Activated CD8-positive, alpha-beta memory T cell treated with anti-CD3 and anti-CD28 coated beads for 24 hours (primary cell): ENCODE measurements at regions not wholly inside any gene's neighbourhood (a gene's known extent, or its start where the extent isn't known, plus 50 kb on each side); places are given as distances from the start of the nearest gene placed in this dataset.

Source experiments
- DNase-seq: peaks from one replicate; pipeline ENCODE4 v3.0.0-alpha.2; 2020

- no peak for DNase-seq
Measured at GRCh38 chr2:134152045-134153010, 101.5 kb upstream of the MGAT5 start.

- no peak for DNase-seq
Measured at GRCh38 chr2:134153294-134153880, 100.5 kb upstream of the MGAT5 start.

DNA sequence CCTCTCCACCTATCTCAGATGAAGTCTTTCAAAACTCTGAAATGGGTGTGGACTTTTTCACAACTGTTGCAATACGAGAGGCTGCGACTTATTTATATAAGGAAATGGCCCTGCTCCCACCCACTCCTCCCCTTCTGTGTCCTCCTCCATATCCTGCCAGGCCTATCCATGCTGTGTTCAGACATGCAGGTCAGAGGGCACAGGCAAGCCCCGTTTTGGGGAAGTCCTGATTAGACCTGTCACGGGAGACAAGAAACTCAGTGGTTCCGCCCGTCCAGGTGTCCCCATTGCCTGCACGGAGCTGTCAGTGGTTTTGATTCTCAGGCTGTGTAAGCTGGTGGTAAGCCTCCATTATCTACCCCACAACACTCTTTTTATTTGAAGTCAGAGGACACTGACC, 99.6 kb upstream of the MGAT5 start:
- no peak for DNase-seq

- DNase-seq, result no peak
Measured at GRCh38 chr2:134155134-134155533, 98.7 kb upstream of the MGAT5 start.

- DNase-seq, result no peak
Measured at GRCh38 chr2:134158295-134158694, 95.6 kb upstream of the MGAT5 start.

GRCh38 chr2:134161170-134161547, 92.7 kb upstream of the MGAT5 start:
- no peak for DNase-seq

DNA sequence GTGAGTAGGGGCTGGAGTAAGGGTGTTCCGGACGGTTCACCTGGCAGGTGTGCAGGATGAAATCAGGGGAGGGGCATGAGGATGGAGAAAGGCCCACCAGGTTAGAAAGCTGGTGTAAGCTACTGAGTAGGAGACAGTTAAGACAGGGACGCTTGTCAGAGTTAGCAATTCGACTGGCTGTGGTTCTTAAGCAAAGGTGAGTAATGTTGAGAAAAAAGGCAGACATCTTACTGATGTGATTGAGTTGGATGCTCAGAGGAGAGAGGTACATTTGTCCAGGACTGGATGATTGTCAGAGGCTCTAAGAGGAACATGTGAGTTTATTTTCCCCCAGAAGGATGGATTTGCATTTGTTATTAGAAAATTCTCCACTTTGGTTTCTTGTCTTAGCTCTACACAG, 90.5 kb upstream of the MGAT5 start:
- DNase-seq, result no peak

- no peak for DNase-seq
Measured at GRCh38 chr2:134164306-134164705, 89.6 kb upstream of the MGAT5 start.

GRCh38 chr2:134167015-134167414, 86.9 kb upstream of the MGAT5 start:
- no peak for DNase-seq

DNA sequence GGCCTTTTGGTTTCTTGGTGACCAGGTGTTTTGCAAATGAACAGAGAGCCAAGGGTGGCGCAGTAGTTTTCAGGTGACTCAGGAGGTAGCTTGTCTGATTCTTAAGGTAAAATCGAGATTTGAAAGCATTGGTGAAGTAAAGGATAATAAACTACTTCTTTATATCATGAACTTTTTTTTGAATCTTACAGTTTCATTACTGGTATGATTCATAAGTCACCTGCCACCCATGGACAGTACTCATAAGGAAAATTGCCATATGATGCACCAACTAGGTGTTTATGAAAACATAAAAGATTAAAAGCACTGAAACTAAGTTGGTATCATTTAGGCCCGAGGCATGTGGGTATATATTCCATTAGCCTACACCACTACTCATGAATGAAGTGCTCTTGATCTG, 84.1 kb upstream of the MGAT5 start:
- DNase-seq, result no peak

DNA sequence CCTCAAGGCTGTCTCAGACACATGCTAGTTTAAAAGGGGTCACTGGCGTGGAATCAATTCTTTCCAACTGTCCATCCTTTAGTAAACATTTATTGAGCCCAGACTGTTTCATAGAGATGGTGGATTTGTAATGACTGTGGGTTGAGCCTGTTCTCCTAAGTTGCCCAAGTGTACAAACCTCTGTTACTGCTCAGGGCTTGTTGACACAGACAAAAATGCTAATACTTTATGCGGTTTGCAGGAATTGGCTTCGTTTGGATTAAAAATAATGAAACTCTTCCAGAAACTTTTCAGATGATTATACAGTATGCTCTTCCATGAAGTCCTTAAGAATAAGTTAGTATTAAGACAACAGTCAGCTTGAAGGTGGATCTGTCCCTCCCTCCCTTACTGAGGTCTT, 83.6 kb upstream of the MGAT5 start:
- DNase-seq, result no peak

- DNase-seq, result no peak
Measured at GRCh38 chr2:134170700-134171099, 83.2 kb upstream of the MGAT5 start.

GRCh38 chr2:134173338-134174016, 80.4 kb upstream of the MGAT5 start:
- no peak for DNase-seq

DNA sequence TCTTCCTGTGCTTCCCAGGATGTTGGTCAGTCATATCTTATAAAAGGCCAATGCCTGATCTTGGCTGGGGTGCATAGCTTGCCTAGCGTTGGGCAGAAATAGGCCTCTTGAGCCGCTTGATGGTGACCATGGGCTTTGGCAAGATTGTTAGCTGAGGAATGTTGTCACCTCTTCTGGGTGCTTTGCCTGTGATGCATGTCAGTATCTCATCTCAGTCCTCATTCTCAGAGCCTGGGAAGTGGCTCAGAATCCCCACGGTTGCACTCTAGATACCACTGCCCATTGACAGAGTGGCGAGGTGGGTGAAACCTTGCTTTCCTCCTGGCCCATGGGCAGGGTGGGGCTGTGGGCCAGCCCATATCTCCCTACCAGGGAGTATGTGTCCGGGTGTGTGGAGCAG, 79.2 kb upstream of the MGAT5 start:
- DNase-seq, result no peak

DNA sequence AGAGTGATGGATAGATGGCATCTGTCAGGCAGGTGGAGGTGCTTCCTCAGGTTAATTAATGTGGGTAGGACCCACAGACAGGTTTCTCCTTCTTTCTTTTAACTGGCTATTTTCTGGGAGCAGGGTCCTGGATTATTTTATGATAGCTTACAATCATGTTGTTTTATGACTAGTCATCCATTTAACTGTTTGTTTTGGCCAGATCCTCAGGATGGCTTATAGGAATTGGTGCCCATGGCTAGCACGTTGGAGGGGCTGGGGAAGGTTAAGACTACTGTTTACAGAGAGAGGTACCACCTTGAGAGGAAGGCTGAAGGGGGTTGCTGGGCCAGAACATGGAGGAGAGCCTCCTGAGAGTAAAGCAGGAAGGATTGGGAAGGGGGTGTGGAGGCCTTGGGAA, 78.0 kb upstream of the MGAT5 start:
- DNase-seq, result no peak

DNA sequence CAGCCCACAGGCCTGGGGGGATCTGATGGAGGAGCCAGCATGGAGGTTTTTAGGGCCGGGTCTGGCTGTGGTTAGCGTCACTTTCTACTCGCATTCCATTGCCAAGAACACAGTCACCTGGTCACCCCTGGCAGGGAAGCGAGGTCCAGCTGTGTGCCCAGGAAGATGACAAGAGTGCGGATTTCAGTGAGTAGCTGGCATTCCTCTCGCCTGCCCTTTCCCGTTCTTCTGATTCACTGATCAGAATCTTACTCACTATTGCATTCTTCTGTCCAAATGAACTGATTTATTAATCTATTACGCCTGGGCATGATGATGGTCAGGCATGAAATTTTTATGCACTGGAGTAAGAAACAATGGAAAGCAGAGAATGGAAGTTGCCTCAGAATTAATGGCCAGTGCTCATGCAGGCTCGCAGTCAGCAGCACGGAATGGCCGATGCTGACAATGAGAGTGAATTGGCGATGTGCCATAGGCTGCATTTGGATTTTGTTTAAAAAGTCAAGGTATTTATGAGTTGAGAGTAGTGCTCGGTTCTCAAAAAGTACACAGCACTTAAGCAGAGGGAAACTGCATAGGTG, 76.4 kb upstream of the MGAT5 start:
- DNase-seq, result no peak

- DNase-seq, result no peak
Measured at GRCh38 chr2:134178138-134178877, 75.6 kb upstream of the MGAT5 start.

GRCh38 chr2:134181219-134181618, 72.7 kb upstream of the MGAT5 start:
- no peak for DNase-seq

- DNase-seq, result no peak
Measured at GRCh38 chr2:134183679-134184078, 70.2 kb upstream of the MGAT5 start.

DNA sequence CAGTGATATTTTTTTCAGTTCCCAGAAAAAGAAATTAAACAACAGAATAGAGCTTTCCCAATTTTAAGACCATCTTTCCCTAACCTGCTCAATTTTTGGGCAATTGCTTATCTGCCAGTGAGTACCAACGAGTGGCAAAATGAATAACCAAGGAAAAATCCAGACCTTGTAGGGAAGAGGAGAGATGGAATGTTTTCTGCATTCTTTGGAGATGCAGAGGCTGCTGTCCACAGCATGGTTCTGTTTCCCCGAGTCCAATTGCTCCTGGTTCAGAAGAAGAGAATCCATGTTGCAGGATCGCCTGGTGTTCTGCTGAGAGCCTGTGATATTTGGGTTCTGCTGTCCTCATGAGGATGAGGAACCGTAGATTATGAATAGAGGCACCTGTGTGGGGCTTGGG, 68.2 kb upstream of the MGAT5 start:
- DNase-seq, result no peak

DNA sequence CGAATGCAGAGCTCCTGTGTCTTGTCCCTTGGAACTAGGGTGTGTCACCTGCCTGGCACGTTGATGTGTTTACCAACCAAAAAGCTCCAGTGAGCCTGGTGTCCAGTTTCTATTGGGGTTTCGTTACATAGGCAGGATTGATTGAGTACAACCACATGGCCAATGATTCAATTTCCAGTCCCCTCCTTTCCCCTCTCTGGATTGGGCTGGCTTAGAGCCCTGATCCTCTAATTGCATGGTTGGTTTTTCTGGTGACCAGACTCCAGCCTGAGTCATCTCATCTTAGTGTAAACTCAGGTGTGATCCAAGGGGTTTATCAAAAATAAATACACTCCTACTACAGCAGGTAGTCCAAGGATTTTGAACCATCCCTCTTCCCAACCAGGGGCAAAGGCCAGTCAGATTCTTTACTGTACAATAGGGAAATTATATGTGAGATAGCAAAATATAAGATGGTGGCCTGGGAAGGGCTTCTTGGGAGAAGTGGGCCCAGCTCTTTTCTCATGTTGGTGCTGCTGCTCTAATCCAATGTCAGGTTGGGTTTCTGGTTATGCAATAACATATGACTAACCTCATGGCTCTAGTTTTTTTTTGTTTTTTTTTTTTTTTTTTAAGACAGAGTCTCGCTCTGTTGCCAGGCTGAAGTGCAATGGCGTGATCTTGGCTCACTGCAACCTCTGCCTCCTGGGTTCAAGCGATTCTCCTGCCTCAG, 64.7 kb upstream of the MGAT5 start:
- DNase-seq, result no peak
